ENCODE measurements at regions not wholly inside any gene's neighbourhood (a gene's known extent, or its start where the extent isn't known, plus 50 kb on each side); places are given as distances from the start of the nearest gene placed in this dataset.
A peak's percentile ranks its signal among the peaks of the same experiment; 100 is the strongest.

DNA sequence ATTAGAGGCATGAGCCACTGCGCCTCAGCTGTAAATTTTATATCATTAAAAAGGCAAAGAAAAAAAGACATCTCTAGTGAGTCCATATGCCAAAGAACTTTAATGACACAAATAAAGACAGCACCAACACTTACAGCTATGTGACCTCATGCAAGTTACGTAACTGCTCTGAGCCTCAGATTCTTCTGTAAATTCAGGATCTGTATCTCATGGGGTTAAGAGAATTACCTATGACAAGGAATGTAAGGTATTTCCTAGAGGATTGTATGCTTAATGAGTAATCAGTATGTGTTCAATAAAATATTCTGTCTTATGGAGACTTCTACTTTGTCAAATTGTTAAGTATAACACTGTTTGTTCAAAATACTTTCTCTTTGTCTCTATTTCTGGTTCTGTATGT lies 274.0 kb upstream of the GLI3 start:
- no peak for ATAC-seq
- H3K27me3 Mint-ChIP-seq: no peaks in the 10 kb centered on the region
- H3K4me1 Mint-ChIP-seq: no peaks in the 10 kb centered on the region
- H3K36me3 Mint-ChIP-seq: no peaks in the 10 kb centered on the region
- no peak overlapping the region for H3K27ac Mint-ChIP-seq
- no peak overlapping the region for H3K4me3 Mint-ChIP-seq
- peaks cover 3% of the 10 kb centered on the region for H3K9me3 Mint-ChIP-seq

DNA sequence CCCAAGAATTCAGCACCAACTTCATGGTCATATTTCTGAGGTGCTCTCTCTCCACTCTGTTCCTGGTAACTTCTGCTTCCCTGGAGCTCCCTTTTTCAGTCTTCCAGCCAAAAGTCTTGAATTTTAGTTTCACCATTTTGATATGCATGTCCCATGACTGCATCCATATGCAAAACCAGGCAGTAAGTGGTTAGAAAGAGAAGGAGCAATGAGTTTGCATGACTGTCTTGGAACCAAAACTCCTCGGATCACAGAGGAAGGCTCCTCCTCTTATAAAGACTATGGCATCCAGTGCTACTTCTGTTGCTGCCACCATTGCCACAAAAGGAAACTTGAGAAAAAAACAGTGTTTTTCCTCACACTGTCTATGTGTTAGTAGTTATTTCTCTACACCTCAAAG lies 269.1 kb upstream of the GLI3 start:
- no peak for ATAC-seq
- Mint-ChIP-seq H3K9me3 (peaks cover 11% of the 10 kb centered on the region), H3K27me3 (no peaks in the 10 kb centered on the region), H3K27ac (no peak overlapping the region), H3K4me3 (no peak overlapping the region), H3K36me3 (no peaks in the 10 kb centered on the region), H3K4me1 (no peaks in the 10 kb centered on the region)

GRCh38 chr7:42502022-42502421 lies 265.0 kb upstream of the GLI3 start:
- Mint-ChIP-seq H3K4me3 (no peak overlapping the region), H3K27me3 (no peaks in the 10 kb centered on the region), H3K4me1 (no peaks in the 10 kb centered on the region), H3K9me3 (peaks cover 8% of the 10 kb centered on the region), H3K27ac (no peak overlapping the region), H3K36me3 (no peaks in the 10 kb centered on the region)
- no peak for ATAC-seq

- Mint-ChIP-seq H3K4me1 (no peaks in the 10 kb centered on the region), H3K9me3 (peaks cover 3% of the 10 kb centered on the region)
These were observed 258.2 kb upstream of the GLI3 start for GRCh38 chr7:42495256-42495655.

DNA sequence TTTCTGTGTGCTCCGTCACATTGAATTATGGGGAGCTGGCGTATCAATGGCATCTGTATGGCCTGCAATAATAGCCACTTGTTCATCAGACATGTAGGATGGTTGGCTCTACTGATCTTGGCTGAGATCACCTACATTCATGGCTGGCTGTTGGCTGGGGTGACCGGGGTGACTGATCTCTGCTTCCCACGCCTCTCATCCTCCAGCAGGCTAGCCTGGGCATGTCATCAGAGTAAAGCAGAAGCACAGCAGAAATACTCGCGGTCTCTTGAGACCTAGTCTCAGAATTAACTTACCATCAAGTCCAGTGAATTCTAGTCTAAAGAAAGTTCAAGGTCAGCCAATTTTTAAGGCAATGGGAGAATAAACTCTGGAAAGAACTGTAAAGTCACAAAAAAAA lies 257.7 kb upstream of the GLI3 start:
- H3K27ac Mint-ChIP-seq: no peak overlapping the region
- H3K9me3 Mint-ChIP-seq: peaks cover 3% of the 10 kb centered on the region
- peaks cover 31% of the 10 kb centered on the region for H3K27me3 Mint-ChIP-seq
- no peak for ATAC-seq
- H3K4me1 Mint-ChIP-seq: no peaks in the 10 kb centered on the region
- no peaks in the 10 kb centered on the region for H3K36me3 Mint-ChIP-seq
- no peak overlapping the region for H3K4me3 Mint-ChIP-seq

More at GRCh38 chr7:42495256-42495655, 258.2 kb upstream of the GLI3 start:
- no peak overlapping the region for H3K27ac Mint-ChIP-seq
- H3K27me3 Mint-ChIP-seq: peaks cover 31% of the 10 kb centered on the region
- no peak overlapping the region for H3K4me3 Mint-ChIP-seq
- no peak for ATAC-seq
- no peaks in the 10 kb centered on the region for H3K36me3 Mint-ChIP-seq

DNA sequence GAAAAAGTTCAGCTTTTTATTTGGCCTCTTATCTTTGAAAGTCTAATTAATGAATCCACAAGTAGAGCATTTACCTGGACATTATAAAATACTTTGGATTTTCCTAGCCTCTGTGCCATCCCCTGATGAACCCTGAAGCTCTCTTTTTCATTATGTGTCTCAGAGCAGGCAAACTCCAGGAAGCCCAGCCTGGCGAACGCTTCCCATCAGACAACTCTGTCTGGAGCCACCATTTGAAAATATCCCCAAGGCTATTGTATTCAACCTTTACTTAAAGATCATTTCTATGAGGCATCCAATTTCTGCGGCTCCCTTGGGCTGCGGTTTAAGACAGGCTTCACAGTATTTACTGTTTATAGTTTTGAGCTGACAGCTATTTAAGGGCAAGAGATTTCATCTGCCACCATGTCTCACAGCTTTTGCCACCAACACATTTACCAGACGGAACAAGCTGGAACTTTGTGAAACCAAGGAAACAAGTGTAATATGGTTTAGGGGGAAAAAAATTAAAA lies 257.2 kb upstream of the GLI3 start:
- H3K4me1 Mint-ChIP-seq: no peaks in the 10 kb centered on the region
- H3K4me3 Mint-ChIP-seq: no peak overlapping the region
- H3K27me3 Mint-ChIP-seq: peaks cover 31% of the 10 kb centered on the region
- no peak for ATAC-seq
- no peak overlapping the region for H3K27ac Mint-ChIP-seq
- H3K9me3 Mint-ChIP-seq: peaks cover 3% of the 10 kb centered on the region
- no peaks in the 10 kb centered on the region for H3K36me3 Mint-ChIP-seq

DNA sequence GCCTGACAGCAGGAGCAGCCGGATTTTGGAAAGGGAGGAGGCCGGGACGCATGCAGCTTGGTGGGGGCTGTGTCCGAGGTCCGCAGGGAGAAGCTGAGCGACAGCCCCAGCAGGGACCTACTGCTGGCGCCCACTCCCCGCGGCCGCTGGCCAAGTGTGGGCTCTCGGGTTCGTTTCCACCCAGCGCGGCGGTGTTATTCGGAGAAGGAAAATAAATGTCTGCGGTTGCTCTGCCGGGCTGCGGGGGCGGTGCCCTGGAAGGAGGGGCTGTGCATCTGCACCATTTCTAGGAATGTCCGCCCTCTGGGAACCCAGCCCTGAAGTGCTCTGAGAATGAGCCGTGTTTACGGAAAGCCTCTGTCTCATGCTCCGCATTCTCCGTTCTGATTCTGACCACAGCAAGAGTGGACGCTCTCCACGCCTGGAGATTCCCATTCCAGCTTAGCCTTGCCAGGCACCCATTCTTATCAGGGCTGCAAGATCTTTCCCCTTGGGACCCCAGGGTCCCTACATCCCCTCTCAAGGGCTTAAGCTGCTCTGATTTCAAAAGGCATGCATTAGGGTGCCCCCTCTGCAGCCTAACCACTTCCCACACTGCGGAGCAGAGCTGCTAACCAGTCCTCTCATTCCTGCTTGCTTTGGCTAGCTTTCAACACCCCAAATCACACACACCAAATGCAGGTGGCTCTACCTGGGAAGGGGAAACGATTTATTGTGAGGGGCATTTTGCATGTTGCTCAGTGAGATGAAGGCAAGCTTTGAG lies 256.6 kb upstream of the GLI3 start:
- Mint-ChIP-seq H3K4me1 (no peaks in the 10 kb centered on the region), H3K27ac (no peak overlapping the region), H3K4me3 (no peak overlapping the region), H3K9me3 (peaks cover 7% of the 10 kb centered on the region), H3K36me3 (no peaks in the 10 kb centered on the region), H3K27me3 (peaks cover 31% of the 10 kb centered on the region)
- peak; percentile 41 for ATAC-seq

DNA sequence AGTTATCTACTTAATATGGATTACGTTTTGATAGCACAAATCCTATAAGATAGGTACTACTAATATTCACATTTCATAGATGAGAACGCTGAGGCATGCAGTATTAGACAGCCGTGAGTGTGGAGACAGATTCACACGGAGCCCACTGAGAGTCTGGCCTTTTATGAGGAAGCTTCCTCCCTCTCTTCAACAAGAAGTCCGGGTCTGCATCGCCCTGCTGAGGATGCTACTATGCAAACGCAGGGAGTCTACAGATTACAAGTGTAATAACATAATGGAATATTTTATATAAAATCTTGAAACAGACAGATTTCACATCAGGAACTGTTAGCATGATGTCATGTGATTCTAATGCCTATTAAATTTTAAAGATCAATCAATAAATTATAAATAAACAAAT lies 255.9 kb upstream of the GLI3 start:
- peaks cover 31% of the 10 kb centered on the region for H3K27me3 Mint-ChIP-seq
- H3K4me1 Mint-ChIP-seq: no peaks in the 10 kb centered on the region
- H3K27ac Mint-ChIP-seq: no peak overlapping the region
- peaks cover 8% of the 10 kb centered on the region for H3K9me3 Mint-ChIP-seq
- ATAC-seq: no peak
- no peaks in the 10 kb centered on the region for H3K36me3 Mint-ChIP-seq
- no peak overlapping the region for H3K4me3 Mint-ChIP-seq

GRCh38 chr7:42491106-42491505 lies 254.1 kb upstream of the GLI3 start:
- Mint-ChIP-seq H3K27me3 (peaks cover 29% of the 10 kb centered on the region), H3K4me3 (no peak overlapping the region), H3K27ac (no peak overlapping the region), H3K4me1 (no peaks in the 10 kb centered on the region), H3K36me3 (no peaks in the 10 kb centered on the region), H3K9me3 (peaks cover 8% of the 10 kb centered on the region)
- no peak for ATAC-seq

GRCh38 chr7:42489299-42489698 lies 252.3 kb upstream of the GLI3 start:
- peaks cover 11% of the 10 kb centered on the region for H3K27me3 Mint-ChIP-seq
- ATAC-seq: no peak
- H3K27ac Mint-ChIP-seq: no peak overlapping the region
- peaks cover 4% of the 10 kb centered on the region for H3K9me3 Mint-ChIP-seq
- no peaks in the 10 kb centered on the region for H3K4me1 Mint-ChIP-seq
- no peak overlapping the region for H3K4me3 Mint-ChIP-seq
- no peaks in the 10 kb centered on the region for H3K36me3 Mint-ChIP-seq

GRCh38 chr7:42485301-42485766 lies 248.3 kb upstream of the GLI3 start:
- Mint-ChIP-seq H3K9me3 (peaks cover 4% of the 10 kb centered on the region), H3K4me3 (no peak overlapping the region), H3K4me1 (no peaks in the 10 kb centered on the region), H3K36me3 (no peaks in the 10 kb centered on the region), H3K27ac (no peak overlapping the region), H3K27me3 (no peaks in the 10 kb centered on the region)
- no peak for ATAC-seq

DNA sequence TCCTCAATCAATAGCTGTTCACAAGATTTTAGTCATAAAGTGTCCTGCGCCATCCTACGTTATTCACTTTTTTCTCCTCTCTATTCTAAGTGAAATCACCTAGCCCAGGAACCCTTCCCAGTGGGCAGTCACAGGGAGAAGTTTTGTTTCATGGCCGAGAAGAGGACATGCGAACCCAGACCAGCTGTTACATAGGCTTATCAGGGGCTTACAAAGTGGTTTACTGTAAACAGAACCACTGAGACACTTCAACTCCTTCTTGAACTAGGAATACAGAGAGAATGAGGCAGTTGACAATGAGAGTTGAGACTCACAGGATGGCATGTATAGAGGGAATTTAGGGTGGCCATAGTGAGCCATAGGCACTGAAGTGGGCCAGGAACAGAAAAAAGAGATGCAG lies 246.9 kb upstream of the GLI3 start:
- Mint-ChIP-seq H3K4me3 (no peak overlapping the region), H3K27me3 (no peaks in the 10 kb centered on the region), H3K4me1 (no peaks in the 10 kb centered on the region), H3K27ac (no peak overlapping the region), H3K36me3 (no peaks in the 10 kb centered on the region), H3K9me3 (peaks cover 4% of the 10 kb centered on the region)
- no peak for ATAC-seq

DNA sequence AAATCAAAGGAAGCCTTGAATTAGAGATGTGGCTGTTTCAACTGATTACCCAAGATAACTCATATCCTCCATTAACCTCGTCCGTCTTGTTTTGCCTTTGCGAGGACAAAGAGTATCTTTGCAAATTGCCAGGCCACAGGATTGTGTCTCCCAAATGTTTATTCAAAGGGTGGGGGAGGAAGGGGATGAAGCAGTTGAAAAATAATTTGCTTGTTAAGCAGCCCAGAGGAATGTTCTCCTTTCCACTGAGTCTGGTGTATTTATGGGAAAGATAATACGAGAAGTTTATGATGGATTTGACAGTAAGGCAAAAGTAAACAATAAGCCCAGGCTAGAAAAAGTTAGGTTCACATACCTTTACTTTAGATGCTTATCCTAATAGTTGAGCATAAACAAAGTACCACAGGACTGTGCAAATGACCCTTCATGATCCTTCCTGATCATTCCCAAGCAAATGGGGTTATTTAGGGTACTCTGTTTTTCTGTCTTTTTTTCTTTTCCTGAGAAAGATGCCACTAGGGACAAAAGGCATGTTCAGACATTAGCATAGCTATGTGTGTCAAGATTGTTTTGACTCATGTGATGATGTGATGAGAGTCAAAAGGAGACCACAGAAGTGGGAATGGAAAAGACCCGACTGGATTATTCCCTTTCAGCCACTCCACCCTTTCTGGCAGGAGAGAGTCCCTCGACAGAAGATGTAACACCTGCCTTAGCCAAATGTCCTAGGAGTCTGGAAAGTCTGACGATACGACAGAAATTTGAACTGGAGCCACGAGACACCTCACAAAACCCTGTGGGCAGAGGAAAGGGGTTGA lies 243.0 kb upstream of the GLI3 start:
- Mint-ChIP-seq H3K4me3 (no peak overlapping the region), H3K36me3 (no peaks in the 10 kb centered on the region)

DNA sequence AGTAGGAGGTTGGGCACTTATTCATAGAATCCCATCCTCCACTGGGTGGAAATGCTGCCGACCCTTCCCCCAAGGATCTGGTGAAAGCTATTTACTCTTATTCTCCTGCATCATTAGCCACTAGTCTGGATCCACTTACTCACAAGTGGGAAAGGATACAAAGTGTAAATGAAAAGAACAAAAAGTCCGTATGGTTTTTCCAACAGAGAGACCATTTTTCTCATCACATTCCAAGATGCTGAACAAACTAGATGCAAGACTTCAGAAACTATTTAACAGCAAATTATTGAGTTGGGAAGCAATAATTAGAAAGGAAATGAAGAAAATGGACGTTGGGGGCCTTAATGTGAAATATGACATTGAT lies 242.4 kb upstream of the GLI3 start:
- H3K27ac Mint-ChIP-seq: no peak overlapping the region
- no peaks in the 10 kb centered on the region for H3K36me3 Mint-ChIP-seq
- no peaks in the 10 kb centered on the region for H3K4me1 Mint-ChIP-seq
- H3K4me3 Mint-ChIP-seq: no peak overlapping the region
- no peaks in the 10 kb centered on the region for H3K27me3 Mint-ChIP-seq
- ATAC-seq: no peak
- H3K9me3 Mint-ChIP-seq: peaks cover 3% of the 10 kb centered on the region

More for the DNA sequence above, 243.0 kb upstream of the GLI3 start:
- Mint-ChIP-seq H3K9me3 (no peaks in the 10 kb centered on the region), H3K27me3 (no peaks in the 10 kb centered on the region), H3K27ac (no peak overlapping the region), H3K4me1 (no peaks in the 10 kb centered on the region)
- ATAC-seq: no peak

- no peaks in the 10 kb centered on the region for H3K27me3 Mint-ChIP-seq
- no peaks in the 10 kb centered on the region for H3K36me3 Mint-ChIP-seq
- H3K4me3 Mint-ChIP-seq: no peak overlapping the region
- H3K9me3 Mint-ChIP-seq: peaks cover 3% of the 10 kb centered on the region
- H3K4me1 Mint-ChIP-seq: no peaks in the 10 kb centered on the region
- ATAC-seq: no peak
- no peak overlapping the region for H3K27ac Mint-ChIP-seq
These were observed 241.7 kb upstream of the GLI3 start for GRCh38 chr7:42478717-42479116.

DNA sequence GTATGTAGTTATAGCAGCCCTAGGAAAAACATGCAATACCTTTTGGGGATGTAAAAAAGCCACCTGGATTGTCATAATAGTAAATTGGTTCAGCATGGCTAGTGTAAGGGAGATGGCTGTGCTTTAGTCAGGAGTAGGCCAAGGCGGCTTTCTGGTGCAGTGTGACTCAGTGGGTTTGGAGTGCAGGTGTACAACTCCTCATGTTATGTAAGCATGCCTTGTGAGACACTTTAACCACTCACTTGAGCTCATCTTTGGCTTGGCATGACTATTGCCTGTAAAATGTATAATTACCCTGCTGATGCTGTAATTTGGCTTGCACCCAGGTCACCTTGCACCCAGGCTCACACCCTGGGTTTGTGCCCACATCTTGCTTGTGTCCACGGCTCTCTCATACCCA lies 239.2 kb upstream of the GLI3 start:
- Mint-ChIP-seq H3K36me3 (no peaks in the 10 kb centered on the region), H3K27me3 (no peaks in the 10 kb centered on the region), H3K9me3 (peaks cover 3% of the 10 kb centered on the region), H3K4me3 (no peak overlapping the region), H3K27ac (no peak overlapping the region), H3K4me1 (no peaks in the 10 kb centered on the region)
- ATAC-seq: no peak
